Dermis microvascular lymphatic vessel endothelial cell (primary cell): ENCODE measurements at regions not wholly inside any gene's neighbourhood (a gene's known extent, or its start where the extent isn't known, plus 50 kb on each side); places are given as distances from the start of the nearest gene placed in this dataset.
"Not testable (repeated sequence)": the region's sequence is repeated elsewhere in the genome, so short reads cannot be mapped to it uniquely, and the experiment has no call there.

Experiments
- DNase-seq, 2 donors: peaks; one replicate each; pipeline versions ENCODE4 v3.0.0 to v3.0.0-alpha.2; 2010; ENCODE audit warnings: low read depth in 2 of 2

GRCh38 chr5:154653418-154653763 lies 101.8 kb upstream of the LARP1 start:
- DNase-seq: no peak

GRCh38 chr5:154652746-154653417 lies 102.3 kb upstream of the LARP1 start:
- peak; percentile 6 to 28 for DNase-seq

DNA sequence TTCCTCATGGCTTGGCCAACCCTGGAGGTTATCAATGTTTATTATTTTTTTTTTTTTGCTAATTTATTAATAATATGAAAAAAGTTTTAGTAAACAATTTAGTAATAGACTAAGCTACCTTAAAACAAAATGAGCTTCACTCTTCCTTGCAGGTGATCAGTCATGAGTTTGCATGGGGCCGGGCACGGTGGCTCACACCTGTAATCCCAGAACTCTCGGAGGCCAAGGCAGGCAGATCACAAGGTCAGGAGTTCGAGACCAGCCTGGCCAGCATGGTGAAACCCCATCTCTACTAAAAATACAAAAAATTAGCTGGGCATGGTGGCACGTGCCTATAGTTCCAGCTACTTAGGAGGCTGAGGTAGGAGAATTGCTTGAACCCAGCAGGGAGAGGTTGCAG lies 103.4 kb upstream of the LARP1 start:
- not testable (repeated sequence) for DNase-seq

DNA sequence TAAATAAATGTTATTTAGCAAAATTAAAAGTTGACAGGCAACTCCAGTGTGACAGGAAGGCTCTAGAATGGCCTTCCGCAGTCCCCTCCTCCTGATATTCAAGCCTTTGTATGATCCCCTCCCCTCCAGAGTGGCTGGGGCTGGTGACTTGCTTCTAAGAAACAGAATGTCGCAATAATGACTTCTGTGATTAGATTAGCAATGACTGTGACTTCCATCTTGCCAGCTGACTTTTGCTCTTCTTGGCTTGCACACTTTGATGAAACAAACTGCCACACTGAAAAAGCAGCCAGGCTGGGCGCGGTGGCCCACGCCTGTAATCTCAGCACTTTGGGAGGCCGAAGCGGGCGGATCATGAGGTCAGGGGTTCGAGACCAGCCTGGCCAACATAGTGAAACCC lies 106.5 kb upstream of the LARP1 start:
- no peak for DNase-seq

- DNase-seq: no peak
These were observed 106.9 kb upstream of the LARP1 start for GRCh38 chr5:154648229-154648628.

DNA sequence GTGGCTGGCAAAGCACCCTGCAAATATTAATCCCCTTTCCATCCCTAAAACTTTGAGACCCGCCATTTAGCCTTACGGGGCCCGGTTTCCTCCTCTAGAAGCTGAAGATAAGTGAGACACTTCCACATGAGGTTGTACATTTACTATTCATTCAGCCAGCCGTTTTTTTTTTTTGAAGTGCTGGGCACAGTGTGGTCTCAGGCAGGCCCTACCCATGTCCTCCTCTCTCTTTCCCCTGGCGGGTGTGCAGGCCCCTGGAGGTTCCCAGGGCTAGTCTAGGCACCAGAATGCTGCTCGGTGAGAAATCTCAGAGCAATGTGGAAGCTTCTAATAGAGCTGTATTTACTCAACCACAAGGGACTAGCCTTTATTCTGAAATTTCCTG lies 107.4 kb upstream of the LARP1 start:
- DNase-seq: no peak

DNA sequence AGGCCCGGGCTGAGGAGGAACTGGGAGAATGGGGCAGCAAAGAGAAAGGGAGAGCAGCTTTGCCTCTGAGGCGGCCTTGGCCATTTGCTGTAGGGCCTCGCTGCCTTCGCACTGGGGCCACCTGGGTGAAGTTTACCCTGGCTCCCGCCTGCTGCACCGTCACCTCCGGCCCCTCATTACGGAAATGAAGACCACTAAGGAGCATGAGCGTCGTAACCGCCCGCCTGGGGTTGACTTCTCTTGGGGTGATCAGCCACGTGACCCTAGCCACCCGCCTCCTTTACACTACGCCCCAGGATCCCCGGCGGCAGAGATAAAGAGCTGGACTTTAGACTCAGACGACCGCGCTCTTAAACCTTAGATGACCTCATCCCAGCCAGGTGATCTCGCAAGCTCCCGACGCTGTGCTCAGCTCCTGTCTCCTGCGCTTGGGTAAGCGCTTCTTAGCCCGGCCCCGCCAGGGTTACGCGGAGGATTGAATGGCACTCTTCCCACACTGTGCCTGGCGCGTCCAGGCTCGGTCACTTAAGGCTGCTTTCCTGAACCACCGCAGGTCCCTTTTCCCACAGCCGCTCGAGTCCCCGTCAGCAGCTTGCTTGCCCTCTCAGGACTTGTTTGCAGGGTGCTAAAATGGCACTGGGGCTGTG lies 107.9 kb upstream of the LARP1 start:
- peak in 1 of 2 donors; percentile 25 for DNase-seq

GRCh38 chr5:154646745-154647113 lies 108.4 kb upstream of the LARP1 start:
- DNase-seq: no peak

DNA sequence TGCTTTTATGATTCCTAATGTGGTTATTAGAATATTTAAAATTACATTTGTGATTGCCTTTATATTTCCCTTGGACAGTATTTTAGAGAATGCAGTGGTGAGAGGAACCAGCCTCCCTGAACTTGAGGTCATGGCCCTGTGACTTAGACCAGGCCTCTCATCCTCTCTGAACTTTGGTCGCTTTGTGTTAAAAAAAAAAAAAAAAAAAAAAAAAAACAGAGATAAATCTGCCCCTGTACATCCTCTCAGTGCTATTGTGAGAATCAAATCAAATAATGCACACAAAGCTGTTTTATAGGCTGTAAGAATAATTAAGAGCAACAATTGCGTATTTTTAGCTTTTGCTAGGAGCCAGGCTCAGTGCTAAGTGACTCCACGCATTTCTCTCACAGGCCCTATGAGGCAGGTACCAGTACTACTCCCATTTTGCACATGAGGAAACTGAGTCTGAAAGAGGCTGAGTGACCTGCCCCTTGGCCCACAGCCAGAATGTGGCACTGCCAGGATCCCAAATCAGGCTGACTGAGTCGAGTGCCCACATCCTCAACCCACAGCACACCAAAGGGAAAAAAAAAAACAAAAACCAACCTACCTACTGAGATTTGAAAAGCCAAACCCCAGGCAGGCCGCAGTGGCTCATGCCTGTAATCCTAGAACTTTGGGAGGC lies 110.3 kb upstream of the LARP1 start:
- no peak for DNase-seq

- peak in 1 of 2 donors; percentile 18 for DNase-seq
These were observed 112.5 kb upstream of the LARP1 start for GRCh38 chr5:154642499-154643245.

- peak; percentile 1 to 23 for DNase-seq
These were observed 114.9 kb upstream of the LARP1 start for GRCh38 chr5:154640213-154640831.

DNA sequence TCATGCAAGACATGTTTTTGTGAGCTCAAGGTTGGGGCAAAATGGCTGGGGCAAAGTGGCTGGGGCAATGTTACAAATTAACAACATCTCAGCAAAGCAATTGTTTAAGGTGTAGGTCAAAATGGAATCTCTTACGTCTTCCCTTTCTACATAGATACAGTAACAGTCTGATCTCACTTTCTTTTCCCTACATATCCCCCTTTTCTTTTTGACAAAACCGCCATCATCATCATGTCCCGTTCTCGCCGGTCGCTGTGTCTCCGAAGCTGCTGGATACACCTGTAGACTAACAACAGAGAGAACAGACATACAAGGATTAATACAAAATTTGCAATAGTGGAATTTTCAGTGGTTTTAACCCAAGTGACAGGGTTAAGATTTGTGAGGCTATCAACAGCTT lies 118.4 kb upstream of the LARP1 start:
- DNase-seq: not testable (repeated sequence)

DNA sequence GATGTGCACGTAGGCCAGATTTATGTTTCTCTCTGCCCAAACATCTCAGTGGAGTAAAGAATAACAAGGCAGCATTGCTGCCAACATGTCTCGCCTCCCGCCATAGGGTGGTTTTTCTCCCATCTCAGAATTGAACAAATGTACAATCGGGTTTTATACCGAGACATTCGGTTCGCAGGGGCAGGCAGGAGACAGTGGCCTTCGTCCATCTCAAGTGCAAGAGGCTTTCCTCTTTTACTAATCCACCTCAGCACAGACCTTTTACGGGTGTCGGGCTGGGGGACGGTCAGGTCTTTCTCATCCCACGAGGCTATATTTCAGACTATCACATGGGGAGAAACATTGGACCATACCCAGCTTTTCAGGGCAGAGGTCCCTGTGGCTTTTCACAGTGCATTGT lies 118.9 kb upstream of the LARP1 start:
- not testable (repeated sequence) for DNase-seq

DNA sequence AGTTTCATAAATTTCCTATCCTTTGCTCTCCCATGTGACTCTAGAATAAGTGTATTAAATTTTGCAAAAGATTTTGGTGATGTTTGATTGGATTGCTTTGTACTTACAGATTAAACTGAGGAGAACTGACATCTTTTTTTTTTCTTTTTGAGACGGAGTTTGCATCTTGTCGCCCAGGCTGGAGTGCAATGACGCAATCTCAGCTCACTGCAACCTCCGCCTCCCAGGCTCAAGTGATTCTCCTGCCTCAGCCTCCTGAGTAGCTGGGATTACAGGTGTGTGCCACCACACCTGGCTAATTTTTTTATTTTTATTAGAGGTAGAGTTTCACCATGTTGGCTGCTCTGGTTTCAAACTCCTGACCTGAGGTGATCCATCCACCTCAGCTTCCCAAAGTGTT lies 121.4 kb upstream of the LARP1 start:
- not testable (repeated sequence) for DNase-seq

GRCh38 chr5:154631141-154631540 lies 124.0 kb upstream of the LARP1 start:
- no peak for DNase-seq

DNA sequence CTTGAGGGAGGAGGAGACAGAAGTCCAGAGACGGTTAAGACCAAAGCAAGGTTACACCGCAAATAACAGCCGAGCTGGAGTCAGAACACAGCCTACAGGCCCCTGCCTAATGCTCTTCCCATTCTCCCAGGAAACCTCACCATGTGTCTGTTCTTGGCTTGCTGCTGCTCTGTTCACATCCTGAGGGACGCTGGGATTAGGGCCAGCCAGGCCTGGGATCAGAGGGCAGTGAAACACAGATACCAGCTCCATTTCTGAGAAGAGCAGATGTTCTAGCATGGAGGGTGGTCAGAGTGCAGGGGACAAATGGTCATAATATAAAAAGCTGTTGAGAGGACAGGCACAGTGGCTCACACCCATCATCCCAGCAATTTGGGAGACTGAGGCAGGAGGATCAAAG lies 124.8 kb upstream of the LARP1 start:
- no peak for DNase-seq

- no peak for DNase-seq
These were observed 126.5 kb upstream of the LARP1 start for GRCh38 chr5:154628685-154629084.

GRCh38 chr5:154627698-154628678 lies 127.2 kb upstream of the LARP1 start:
- DNase-seq: no peak

- no peak for DNase-seq
These were observed 128.2 kb upstream of the LARP1 start for GRCh38 chr5:154626876-154627557.

- no peak for DNase-seq
These were observed 130.1 kb upstream of the LARP1 start for GRCh38 chr5:154625031-154625430.
